Adrenal gland (tissue), 9 donors: ENCODE measurements at regions not wholly inside any gene's neighbourhood (a gene's known extent, or its start where the extent isn't known, plus 50 kb on each side); places are given as distances from the start of the nearest gene placed in this dataset.

ENCODE experiments used
- DNase-seq, 7 donors: peaks; one replicate each; pipeline ENCODE4 v3.0.0-alpha.2; 2019 to 2020
- H3K27ac ChIP-seq, 5 donors: fragments of 200-600 bp; sonication (generic) in 4 of 5; 1 replicate in 3 of 5; 2 replicates in 2 of 5; pipeline versions ENCODE4 v1.5.1 to v1.8.0; 2016 to 2020; ENCODE audit warnings: mild to moderate bottlenecking in 1 of 5
- H3K27me3 ChIP-seq: fragments of 200-600 bp; 2 replicates; pipeline ENCODE4 v1.8.0; 2021
- H3K36me3 ChIP-seq, 2 donors: fragments of 200-600 bp; replicated peaks in 1 of 2; 1 replicate in 1 of 2; 2 replicates in 1 of 2; pipeline versions ENCODE4 v1.5.1 to v1.8.0; 2018 to 2022
- H3K4me1 ChIP-seq, 2 donors: fragments of 200-600 bp; replicated peaks in 1 of 2; 1 replicate in 1 of 2; 2 replicates in 1 of 2; pipeline versions ENCODE4 v1.5.1 to v1.8.0; 2018 to 2021
- H3K4me3 ChIP-seq, 4 donors: fragments of 200-600 bp; sonication (generic) in 3 of 4; one replicate each; pipeline ENCODE4 v1.5.1; 2016 to 2018
- H3K9me3 ChIP-seq, 3 donors: fragments of 200-600 bp; sonication (generic) in 1 of 3; replicated peaks in 1 of 3; 1 replicate in 2 of 3; 2 replicates in 1 of 3; pipeline versions ENCODE4 v1.5.1 to v1.8.0; 2016 to 2021
- POLR2A ChIP-seq, 2 donors: fragments of 450-650 bp; IDR thresholded peaks; one replicate each; pipeline ENCODE4 v1.6.1; 2017; ENCODE audit warnings: antibody characterized with exemption in 2 of 2, mild to moderate bottlenecking in 2 of 2, moderate library complexity in 1 of 2
- WGBS, 4 donors: extraction: QIAGEN DNeasy Blood & Tissue Kit in 2 of 4; methylation state at CpG; one replicate each; pipeline versions ENCODE4 v1.1.5 to v1.1.7; 2013 to 2017; 5-methylcytosine and 5-hydroxymethylcytosine counted together
- intact Hi-C, 2 donors: fragments of 100-400 bp; cut with DNase I; formaldehyde crosslinking; loops; one replicate each; pipeline versions ENCODE4 v1.14.1 to v1.15.0; 2022 to 2023
- TF ChIP-seq, protein P1 (sequence below), 6 experiments: fragments of 450-650 bp in 4 of 6; fragments of 200-600 bp in 2 of 6; sonication (generic) in 1 of 6; IDR thresholded peaks; 1 replicate in 5 of 6; 2 replicates in 1 of 6; pipeline versions ENCODE4 v1.5.1 to v1.8.0; 2016 to 2021; ENCODE audit warnings: antibody characterized with exemption in 6 of 6, mild to moderate bottlenecking in 2 of 6, moderate library complexity in 1 of 6
- donor health status: healthy with polysubstance abuse.
- donor health status: Bipolar disorder and iron deficiency.
- donor health status: DM: yes; HTN: yes; CAD: no.
- donor health status: DM: no; HTN: no; CAD: no.
- donor health status: DM: no; HTN: no; CAD: no.

DNA sequence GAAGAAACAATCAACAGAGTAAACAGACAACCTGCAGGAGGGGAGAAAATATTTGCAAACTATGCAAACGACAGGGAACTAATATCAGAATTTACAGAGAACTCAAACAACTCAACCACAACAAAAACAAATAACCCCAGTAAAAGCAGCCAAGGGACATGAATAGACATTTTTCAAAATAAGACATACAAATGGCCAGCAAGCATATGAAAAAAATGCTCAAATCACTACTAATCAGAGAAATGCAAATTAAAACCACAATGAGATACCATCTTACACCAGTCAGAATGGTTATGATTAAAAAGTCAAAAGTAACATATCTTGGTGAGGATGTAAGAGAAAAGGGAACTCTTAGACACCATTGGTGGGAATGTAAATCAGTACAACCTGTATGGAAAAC, 215.0 kb downstream of the THBS2 start:
- Histone ChIP-seq H3K4me3 (no peak overlapping the region), H3K27ac (no peak overlapping the region), H3K36me3 (no peaks in the 10 kb centered on the region), H3K9me3 (no peaks in the 10 kb centered on the region), H3K4me1 (no peaks in the 10 kb centered on the region), H3K27me3 (no peaks in the 10 kb centered on the region)
- intact Hi-C loops = no loop called here
- WGBS, 4 donors = 57 to 74% (median 62%) methylated on average over 1 of the region's 1 CpG
- DNase-seq = no peak
- TF ChIP-seq, protein P1, sequence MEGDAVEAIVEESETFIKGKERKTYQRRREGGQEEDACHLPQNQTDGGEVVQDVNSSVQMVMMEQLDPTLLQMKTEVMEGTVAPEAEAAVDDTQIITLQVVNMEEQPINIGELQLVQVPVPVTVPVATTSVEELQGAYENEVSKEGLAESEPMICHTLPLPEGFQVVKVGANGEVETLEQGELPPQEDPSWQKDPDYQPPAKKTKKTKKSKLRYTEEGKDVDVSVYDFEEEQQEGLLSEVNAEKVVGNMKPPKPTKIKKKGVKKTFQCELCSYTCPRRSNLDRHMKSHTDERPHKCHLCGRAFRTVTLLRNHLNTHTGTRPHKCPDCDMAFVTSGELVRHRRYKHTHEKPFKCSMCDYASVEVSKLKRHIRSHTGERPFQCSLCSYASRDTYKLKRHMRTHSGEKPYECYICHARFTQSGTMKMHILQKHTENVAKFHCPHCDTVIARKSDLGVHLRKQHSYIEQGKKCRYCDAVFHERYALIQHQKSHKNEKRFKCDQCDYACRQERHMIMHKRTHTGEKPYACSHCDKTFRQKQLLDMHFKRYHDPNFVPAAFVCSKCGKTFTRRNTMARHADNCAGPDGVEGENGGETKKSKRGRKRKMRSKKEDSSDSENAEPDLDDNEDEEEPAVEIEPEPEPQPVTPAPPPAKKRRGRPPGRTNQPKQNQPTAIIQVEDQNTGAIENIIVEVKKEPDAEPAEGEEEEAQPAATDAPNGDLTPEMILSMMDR (IDR thresholded peaks at IDR 0.05) = no peak
- no peak for TF ChIP-seq POLR2A (IDR thresholded peaks at IDR 0.05)

DNA sequence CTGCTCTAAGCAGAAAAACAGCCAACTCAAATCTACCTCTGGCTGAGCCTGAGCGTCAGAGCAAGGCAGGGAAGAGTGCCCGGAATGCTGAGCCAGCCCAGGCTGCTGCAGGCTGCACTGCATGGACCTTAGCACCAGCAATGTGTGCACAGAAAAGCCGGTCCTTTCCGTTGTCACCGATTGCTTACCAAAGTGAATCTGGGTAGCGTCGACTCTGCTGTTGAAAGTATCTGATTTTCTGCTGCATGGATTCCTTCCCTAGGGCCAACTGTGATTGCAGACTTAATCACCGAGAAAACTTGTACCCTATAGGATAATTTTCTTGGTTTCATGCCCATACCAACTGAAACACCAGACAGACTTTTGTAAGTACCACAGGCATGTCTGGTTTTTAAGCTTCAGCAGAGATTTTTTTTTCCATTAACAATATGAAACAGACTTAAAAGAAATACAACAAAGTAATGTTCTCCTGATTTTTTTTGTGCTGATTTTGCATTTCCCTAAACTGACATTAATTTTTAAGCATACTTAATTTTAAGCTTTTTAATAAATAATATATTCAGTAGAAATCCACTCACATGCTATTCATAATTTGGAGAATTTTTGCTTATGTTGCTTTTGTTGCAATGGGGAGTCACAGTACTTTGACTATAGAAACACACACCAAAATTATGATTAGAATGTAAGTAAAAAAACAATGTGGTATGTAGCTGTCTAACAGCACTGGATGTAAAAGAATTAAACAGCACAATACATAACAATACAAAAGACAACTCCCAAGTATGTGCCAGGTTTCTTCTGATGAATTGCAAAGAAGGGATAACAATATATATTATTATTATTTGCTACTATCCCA, 218.0 kb downstream of the THBS2 start:
- Histone ChIP-seq H3K9me3 (no peaks in the 10 kb centered on the region), H3K27ac (no peak overlapping the region), H3K4me1 (no peaks in the 10 kb centered on the region), H3K4me3 (no peak overlapping the region), H3K36me3 (no peaks in the 10 kb centered on the region), H3K27me3 (no peaks in the 10 kb centered on the region)
- TF ChIP-seq, protein P1 (IDR thresholded peaks at IDR 0.05) = no peak
- TF ChIP-seq POLR2A (IDR thresholded peaks at IDR 0.05) = no peak
- DNase-seq = no peak
- 69 to 90% (median 85%) methylated on average over 8 of the region's 8 CpGs for WGBS, 4 donors
- intact Hi-C loops = no loop called here

DNA sequence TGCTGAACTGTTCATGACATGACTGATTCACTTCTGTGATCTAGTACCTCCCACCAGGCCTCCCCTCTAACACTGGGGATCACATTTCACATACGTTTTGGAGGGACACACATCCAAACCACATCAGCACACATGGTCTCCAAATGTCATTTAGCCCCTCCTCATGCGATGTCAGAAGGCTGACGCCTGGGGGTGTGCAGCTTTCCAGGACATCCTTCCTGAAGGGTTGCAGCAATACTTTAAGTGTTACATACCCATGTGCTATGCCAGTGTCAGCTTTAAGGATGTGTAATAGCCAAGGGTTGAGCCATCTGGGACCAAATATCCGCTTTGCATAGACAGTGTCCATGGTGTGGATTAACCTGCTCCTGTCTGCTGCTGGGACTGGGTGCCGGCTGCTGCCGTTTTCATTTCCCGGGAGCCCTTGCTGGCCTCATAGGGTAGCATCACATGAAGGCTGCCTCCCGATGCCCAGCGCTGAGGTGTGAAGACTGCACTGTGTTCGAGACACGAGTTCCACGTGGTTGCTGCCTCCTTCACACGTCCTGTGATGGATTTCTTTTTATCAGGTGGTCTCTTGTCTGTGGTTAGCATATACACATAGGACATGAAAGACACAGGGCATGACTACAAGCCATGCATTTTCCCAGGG, 219.0 kb downstream of the THBS2 start:
- H3K4me1 ChIP-seq = peaks cover 0 to under 1% of the 10 kb centered on the region in 2 donors
- H3K27ac ChIP-seq = no peak overlapping the region
- TF ChIP-seq, protein P1 (IDR thresholded peaks at IDR 0.05) = no peak
- intact Hi-C loops = no loop called here
- H3K36me3 ChIP-seq = no peaks in the 10 kb centered on the region
- H3K27me3 ChIP-seq = no peaks in the 10 kb centered on the region
- no peak for DNase-seq
- no peaks in the 10 kb centered on the region for H3K9me3 ChIP-seq
- 89 to 93% (median 90%) methylated on average over 13 of the region's 13 CpGs for WGBS, 4 donors
- no peak overlapping the region for H3K4me3 ChIP-seq

DNA sequence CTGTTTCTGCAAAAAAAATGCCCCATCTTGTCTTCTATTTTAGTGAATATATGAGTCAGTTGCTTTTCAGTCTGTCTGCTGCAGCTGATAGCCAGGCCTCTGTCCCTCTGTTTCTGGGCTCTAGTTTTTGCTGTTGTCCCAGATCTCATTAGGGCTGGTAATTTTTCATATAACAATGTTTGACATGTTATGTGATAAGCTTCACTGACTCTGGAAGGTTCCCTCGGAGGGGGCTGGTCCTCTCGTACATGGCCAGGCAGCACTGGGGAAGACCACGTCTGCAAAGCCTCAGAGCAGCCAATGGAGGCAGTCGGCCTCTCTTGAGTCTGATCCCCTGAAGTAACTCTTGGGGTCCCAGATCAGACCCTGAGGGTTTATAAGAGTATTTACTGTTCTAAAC, 223.8 kb downstream of the THBS2 start:
- no peak overlapping the region for H3K4me3 ChIP-seq
- intact Hi-C loops = no loop called here
- 30 to 59% (median 57%) methylated on average over 4 of the region's 4 CpGs for WGBS, 4 donors
- H3K9me3 ChIP-seq = no peaks in the 10 kb centered on the region
- H3K4me1 ChIP-seq = peaks cover 0 to 5% of the 10 kb centered on the region in 2 donors
- no peaks in the 10 kb centered on the region for H3K36me3 ChIP-seq
- H3K27me3 ChIP-seq = no peaks in the 10 kb centered on the region
- peak in 1 of 7 donors; percentile 34 for DNase-seq
- TF ChIP-seq, protein P1 (IDR thresholded peaks at IDR 0.05) = no peak
- no peak for TF ChIP-seq POLR2A (IDR thresholded peaks at IDR 0.05)
- H3K27ac ChIP-seq = no peak overlapping the region
